IMR-90 (cell line): ENCODE measurements at regions not wholly inside any gene's neighbourhood (a gene's known extent, or its start where the extent isn't known, plus 50 kb on each side); places are given as distances from the start of the nearest gene placed in this dataset.
A peak's percentile ranks its signal among the peaks of the same experiment; 100 is the strongest.

ENCODE experiments used
- ATAC-seq: fragments of 200-7000 bp; cut with Tn5 transposase; 2 replicates; pipeline ENCODE4 v1.9.1; 2020; ENCODE audit warnings: low read depth, mild to moderate bottlenecking, moderate library complexity
- BruUV-seq: library from RNA; stranded (reverse); fragments of 400-500 nt; replicated peaks from 2 replicates; lab custom pipeline; 2021; lab: Mats Ljungman, UMichigan
- CTCF ChIA-PET: fragments of 300-600 bp; formaldehyde crosslinking; extraction: SDS; loops from one replicate; lab custom pipeline; 2021; ENCODE audit warnings: antibody characterized with exemption; lab: Yijun Ruan, JAX
- POLR2A ChIA-PET: fragments of 300-600 bp; sonication (Branson Sonifier 250); formaldehyde crosslinking; loops from one replicate; lab custom pipeline; 2022; ENCODE audit warnings: antibody characterized with exemption; ENCODE audit not compliant: unreplicated experiment; lab: Charles Lee
- DNase-seq: peaks from one replicate; pipeline ENCODE4 v3.0.0; 2013
- H2AFZ ChIP-seq: replicated peaks from 2 replicates; pipeline ENCODE3; 2013; ENCODE audit warnings: low read length, mild to moderate bottlenecking; ENCODE audit not compliant: poor library complexity
- H2AK5ac ChIP-seq: 2 replicates; pipeline ENCODE4 v1.6.1; 2013; ENCODE audit warnings: low read depth, low read length, inconsistent platforms
- H2AK9ac ChIP-seq: replicated peaks from 2 replicates; pipeline ENCODE3; 2013; ENCODE audit warnings: mild to moderate bottlenecking, low read depth, low read length, moderate library complexity; ENCODE audit not compliant: poor library complexity
- H2BK120ac ChIP-seq: 2 replicates; pipeline ENCODE4 v1.6.1; 2013; ENCODE audit warnings: low read depth, low read length, inconsistent platforms
- H2BK15ac ChIP-seq: 3 replicates; pipeline ENCODE4 v1.6.1; 2013; ENCODE audit warnings: low read depth, low read length, inconsistent platforms
- H2BK20ac ChIP-seq: 2 replicates; pipeline ENCODE4 v1.6.1; 2013; ENCODE audit warnings: low read depth, mild to moderate bottlenecking, inconsistent platforms, low read length, moderate library complexity
- H2BK5ac ChIP-seq: 2 replicates; pipeline ENCODE4 v1.6.1; 2013; ENCODE audit warnings: mild to moderate bottlenecking, low read depth, low read length, inconsistent platforms; ENCODE audit not compliant: poor library complexity, severe bottlenecking
- H3K14ac ChIP-seq: replicated peaks from 2 replicates; pipeline ENCODE4 v1.6.1; 2013; ENCODE audit warnings: low read depth, low read length, inconsistent platforms
- H3K18ac ChIP-seq: 2 replicates; pipeline ENCODE4 v1.6.1; 2013; ENCODE audit warnings: low read depth, low read length, control low read depth
- H3K23ac ChIP-seq: 2 replicates; pipeline ENCODE4 v1.6.1; 2013; ENCODE audit warnings: low read depth, low read length, inconsistent platforms
- H3K27ac ChIP-seq: 2 replicates; pipeline ENCODE4 v1.5.1; 2013; ENCODE audit warnings: mild to moderate bottlenecking, control low read depth, low read length; ENCODE audit not compliant: insufficient read depth
- H3K27me3 ChIP-seq: 2 replicates; pipeline ENCODE4 v1.6.1; 2013; ENCODE audit warnings: low read length; ENCODE audit not compliant: control insufficient read depth, insufficient read depth
- H3K36me3 ChIP-seq: 2 replicates; pipeline ENCODE4 v1.6.1; 2013; ENCODE audit warnings: low read length, mixed read lengths; ENCODE audit not compliant: control insufficient read depth, insufficient read depth
- H3K4ac ChIP-seq: 2 replicates; pipeline ENCODE4 v1.6.1; 2013; ENCODE audit warnings: low read depth, low read length, inconsistent platforms
- H3K4me1 ChIP-seq: 2 replicates; pipeline ENCODE4 v1.6.1; 2013; ENCODE audit warnings: low read length, mixed read lengths; ENCODE audit not compliant: control insufficient read depth, insufficient read depth
- H3K4me2 ChIP-seq: 2 replicates; pipeline ENCODE4 v1.6.1; 2013; ENCODE audit warnings: low read depth, mild to moderate bottlenecking, control low read depth, low read length, moderate library complexity
- H3K4me3 ChIP-seq: 2 replicates; pipeline ENCODE4 v1.5.1; 2013; ENCODE audit warnings: low read depth, mild to moderate bottlenecking, control low read depth, low read length, moderate library complexity; ENCODE audit not compliant: insufficient read depth
- H3K56ac ChIP-seq: 2 replicates; pipeline ENCODE4 v1.6.1; 2013; ENCODE audit warnings: low read length, inconsistent platforms; ENCODE audit not compliant: insufficient read depth; ENCODE audit errors: extremely low read depth
- H3K79me1 ChIP-seq, 2 experiments: 2 replicates each; pipeline ENCODE4 v1.6.1; 2013; ENCODE audit warnings: low read length in 2 of 2, inconsistent platforms in 1 of 2, low read depth in 1 of 2
- H3K9ac ChIP-seq: 2 replicates; pipeline ENCODE4 v1.6.1; 2013; ENCODE audit warnings: low read depth, low read length, control low read depth
- H3K9me1 ChIP-seq: 2 replicates; pipeline ENCODE4 v1.6.1; 2013; ENCODE audit warnings: low read length, inconsistent platforms; ENCODE audit not compliant: insufficient read depth
- H3K9me3 ChIP-seq: 2 replicates; pipeline ENCODE4 v1.6.1; 2013; ENCODE audit warnings: low read length; ENCODE audit not compliant: control insufficient read depth, insufficient read depth
- H4K20me1 ChIP-seq: 2 replicates; pipeline ENCODE4 v1.6.1; 2013; ENCODE audit warnings: low read length, inconsistent platforms; ENCODE audit not compliant: insufficient read depth
- H4K5ac ChIP-seq: 2 replicates; pipeline ENCODE4 v1.6.1; 2013; ENCODE audit warnings: mild to moderate bottlenecking, low read depth, low read length, control low read depth
- H4K8ac ChIP-seq, 2 experiments: 2 replicates each; pipeline ENCODE4 v1.6.1; 2013; ENCODE audit warnings: low read depth in 2 of 2, low read length in 2 of 2, control low read depth in 1 of 2, inconsistent platforms in 1 of 2
- H4K91ac ChIP-seq: 2 replicates; pipeline ENCODE4 v1.6.1; 2013; ENCODE audit warnings: low read depth, low read length, inconsistent platforms; ENCODE audit not compliant: insufficient read depth
- BHLHE40 ChIP-seq: fragments of 150-350 bp; IDR thresholded peaks from 2 replicates; pipeline ENCODE4 v1.6.1; 2016; ENCODE audit warnings: mild to moderate bottlenecking, low read depth, low read length
- CHD1 ChIP-seq: IDR thresholded peaks from 2 replicates; pipeline ENCODE4 v1.6.1; 2012; ENCODE audit warnings: low read depth, low read length, improper control_type of control experiment
- FOS ChIP-seq: fragments of 150-350 bp; IDR thresholded peaks from 2 replicates; pipeline ENCODE4 v1.6.1; 2016; ENCODE audit warnings: low read depth, low read length
- MAZ ChIP-seq: IDR thresholded peaks from 2 replicates; pipeline ENCODE4 v1.6.1; 2012; ENCODE audit warnings: low read depth, mild to moderate bottlenecking, low read length, improper control_type of control experiment, moderate library complexity, borderline replicate concordance
- MXI1 ChIP-seq: IDR thresholded peaks from 2 replicates; pipeline ENCODE4 v1.6.1; 2012; ENCODE audit warnings: low read depth, mild to moderate bottlenecking, low read length, moderate library complexity, borderline replicate concordance
- RCOR1 ChIP-seq: IDR thresholded peaks from 2 replicates; pipeline ENCODE4 v1.6.1; 2012; ENCODE audit warnings: mild to moderate bottlenecking, low read length, improper control_type of control experiment; ENCODE audit not compliant: insufficient replicate concordance
- RFX5 ChIP-seq: IDR thresholded peaks from 2 replicates; pipeline ENCODE4 v1.8.0; 2012; ENCODE audit warnings: low read depth, mild to moderate bottlenecking, low read length, moderate library complexity
- WGBS, 2 experiments: methylation state at CpG; one replicate each; pipeline versions ENCODE4 v1.1.5 to v1.1.7; 2013; ENCODE audit warnings: missing lambda C conversion rate in 2 of 2; ENCODE audit not compliant: insufficient read length in 1 of 2; ENCODE audit errors: extremely low coverage in 2 of 2; 5-methylcytosine and 5-hydroxymethylcytosine counted together
- dilution Hi-C: fragments of 300-500 bp; cut with HindIII; formaldehyde crosslinking; loops from one replicate; pipeline ENCODE4 v1.14.3; 2018; ENCODE audit warnings: low sequenced_read_pairs; ENCODE audit not compliant: unreplicated experiment
- in situ Hi-C: fragments of 300-500 bp; cut with MboI; formaldehyde crosslinking; loops from 3 replicates; pipeline ENCODE4 v1.14.3; 2019; ENCODE audit warnings: low sequenced_read_pairs, inconsistent platforms, mixed read lengths
- intact Hi-C: fragments of 100-400 bp; cut with micrococcal nuclease; formaldehyde crosslinking; loops from 2 replicates; pipeline ENCODE4 v1.10.0; 2022
- TF ChIP-seq, protein P1 (sequence below): fragments of 150-350 bp; IDR thresholded peaks from 2 replicates; pipeline ENCODE4 v1.6.1; 2016; ENCODE audit warnings: low read depth, mild to moderate bottlenecking, low read length, moderate library complexity, borderline replicate concordance

DNA sequence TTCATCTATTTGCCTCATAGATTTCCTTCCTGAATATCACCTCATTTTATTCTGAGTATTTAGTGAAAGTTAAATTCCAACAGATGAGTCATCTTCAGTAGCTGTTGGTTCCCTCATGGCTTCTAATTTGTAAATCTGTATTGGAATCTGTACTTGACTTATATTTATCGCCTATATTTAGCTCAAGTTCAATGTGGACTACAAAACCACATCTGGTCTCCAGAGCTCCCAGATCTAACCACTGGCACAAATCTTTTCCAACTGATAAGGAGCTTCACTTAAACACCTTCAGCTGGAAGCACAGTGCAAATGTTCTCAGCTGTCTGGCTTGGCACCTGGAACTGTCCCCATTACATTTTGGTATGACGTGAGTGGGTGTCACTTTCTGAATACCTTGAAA, 82.8 kb upstream of the DSEL start:
- Histone ChIP-seq H2BK15ac (peak overlapping the region; percentile 9; the same call in 1 of the 3 replicates), H3K4me1 (peaks cover 2% of the 10 kb centered on the region; the same call in 1 of the 2 replicates), H3K18ac (peak overlapping the region; percentile 78; the same call in 1 of the 2 replicates), H3K23ac (no peak overlapping the region), H3K27me3 (no peaks in the 10 kb centered on the region), H3K36me3 (no peaks in the 10 kb centered on the region), H3K14ac (no peak overlapping the region; the same call in 1 of the 2 replicates), H3K4ac (peak overlapping the region; percentile 68), H4K91ac (no peak overlapping the region), H4K8ac (peak overlapping the region in 1 of 2 experiments; percentile 68; a peak in 2 of 4 replicates), H2BK5ac (peak overlapping the region; percentile 59), H3K79me1 (no peaks in the 10 kb centered on the region), H3K9me1 (peaks cover 3% of the 10 kb centered on the region), H2AK5ac (0 out of 2 replicates have a peak overlapping the region, but pooled peaks have one; percentile 1), H3K9me3 (peaks cover 6% of the 10 kb centered on the region), H2BK120ac (peak overlapping the region; percentile 23; the same call in 1 of the 2 replicates), H3K4me2 (peak overlapping the region; percentile 16; the same call in 1 of the 2 replicates), H2AFZ (no peak overlapping the region), H4K5ac (no peak overlapping the region), H2AK9ac (peak overlapping the region; percentile 18), H3K56ac (no peak overlapping the region), H4K20me1 (no peaks in the 10 kb centered on the region), H3K9ac (no peak overlapping the region), H3K27ac (no peak overlapping the region), H2BK20ac (peak overlapping the region; percentile 71; the same call in 1 of the 2 replicates), H3K4me3 (no peak overlapping the region)
- in situ Hi-C loops, result no loop called here
- BruUV-seq, result no TSS peak
- DNase-seq, result peak; percentile 73
- POLR2A ChIA-PET, result no interaction called here
- no peak for ATAC-seq
- TF ChIP-seq FOS (peak; percentile 67; the same call in 1 of the 2 replicates), MXI1 (no peak), RFX5 (no peak), MAZ (no peak), BHLHE40 (no peak), CHD1 (no peak), RCOR1 (no peak)
- TF ChIP-seq, protein P1, sequence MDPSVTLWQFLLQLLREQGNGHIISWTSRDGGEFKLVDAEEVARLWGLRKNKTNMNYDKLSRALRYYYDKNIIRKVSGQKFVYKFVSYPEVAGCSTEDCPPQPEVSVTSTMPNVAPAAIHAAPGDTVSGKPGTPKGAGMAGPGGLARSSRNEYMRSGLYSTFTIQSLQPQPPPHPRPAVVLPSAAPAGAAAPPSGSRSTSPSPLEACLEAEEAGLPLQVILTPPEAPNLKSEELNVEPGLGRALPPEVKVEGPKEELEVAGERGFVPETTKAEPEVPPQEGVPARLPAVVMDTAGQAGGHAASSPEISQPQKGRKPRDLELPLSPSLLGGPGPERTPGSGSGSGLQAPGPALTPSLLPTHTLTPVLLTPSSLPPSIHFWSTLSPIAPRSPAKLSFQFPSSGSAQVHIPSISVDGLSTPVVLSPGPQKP, result no peak
- CTCF ChIA-PET, result no interaction called here
- intact Hi-C loops, result no loop called here
- no CpG with 5 or more reads among the region's 2 CpGs for WGBS, 2 experiments
- dilution Hi-C loops, result no loop called here
